SK-N-SH treated with all-trans-retinoic acid at 6 μM for 48 hours (cell line): ENCODE measurements at regions not wholly inside any gene's neighbourhood (a gene's known extent, or its start where the extent isn't known, plus 50 kb on each side); places are given as distances from the start of the nearest gene placed in this dataset.

Source experiments
- ATAC-seq: fragments of 200-7000 bp; cut with Tn5 transposase; 3 replicates; pipeline ENCODE4 v1.9.1; 2020; ENCODE audit warnings: mild to moderate bottlenecking, moderate library complexity
- ARNTL ChIP-seq: fragments of 450-650 bp; formaldehyde crosslinking; IDR thresholded peaks from 2 replicates; pipeline ENCODE4 v1.5.0; 2020; ENCODE audit warnings: low read depth, mild to moderate bottlenecking, moderate library complexity, borderline replicate concordance
- CREB5 ChIP-seq: fragments of 250-450 bp; sonication (Bioruptor Pico); IDR thresholded peaks from 2 replicates; pipeline ENCODE4 v1.5.1; 2020; ENCODE audit warnings: low read depth, mild to moderate bottlenecking, moderate library complexity
- CSDC2 ChIP-seq: fragments of 250-450 bp; sonication (Bioruptor Pico); IDR thresholded peaks from 2 replicates; pipeline ENCODE4 v1.5.0; 2020; ENCODE audit warnings: mild to moderate bottlenecking, moderate library complexity
- CSRNP3 ChIP-seq: fragments of 250-450 bp; sonication (Bioruptor Pico); IDR thresholded peaks from 2 replicates; pipeline ENCODE4 v1.5.1; 2021; ENCODE audit warnings: mild to moderate bottlenecking, moderate library complexity
- ESRRG ChIP-seq: fragments of 250-450 bp; sonication (Bioruptor Pico); IDR thresholded peaks from 2 replicates; pipeline ENCODE4 v1.6.1; 2021; ENCODE audit warnings: mild to moderate bottlenecking
- GLIS3 ChIP-seq: fragments of 250-450 bp; sonication (Bioruptor Pico); IDR thresholded peaks from 2 replicates; pipeline ENCODE4 v1.5.0; 2020; ENCODE audit warnings: mild to moderate bottlenecking, moderate library complexity
- ISL1 ChIP-seq: fragments of 250-450 bp; sonication (Bioruptor Pico); IDR thresholded peaks from 2 replicates; pipeline ENCODE4 v2.1.2; 2022; ENCODE audit warnings: mild to moderate bottlenecking, moderate library complexity
- OSR1 ChIP-seq: fragments of 250-450 bp; sonication (Bioruptor Pico); IDR thresholded peaks from 2 replicates; pipeline ENCODE4 v1.8.0; 2022; ENCODE audit warnings: moderate library complexity, mild to moderate bottlenecking, inconsistent platforms
- PATZ1 ChIP-seq: fragments of 250-450 bp; sonication (Bioruptor Pico); IDR thresholded peaks from 2 replicates; pipeline ENCODE4 v1.8.0; 2020; ENCODE audit warnings: mild to moderate bottlenecking, moderate library complexity, borderline replicate concordance
- POU6F1 ChIP-seq: fragments of 250-450 bp; sonication (Bioruptor Pico); IDR thresholded peaks from 2 replicates; pipeline ENCODE4 v1.8.0; 2021; ENCODE audit warnings: low read depth, mild to moderate bottlenecking, moderate library complexity, borderline replicate concordance
- PPARA ChIP-seq: fragments of 250-450 bp; sonication (Bioruptor Pico); IDR thresholded peaks from 2 replicates; pipeline ENCODE4 v1.5.0; 2020; ENCODE audit warnings: mild to moderate bottlenecking, borderline replicate concordance
- RARB ChIP-seq: fragments of 250-450 bp; sonication (Bioruptor Pico); IDR thresholded peaks from 2 replicates; pipeline ENCODE4 v1.8.0; 2021; ENCODE audit warnings: mild to moderate bottlenecking, moderate library complexity
- TOX ChIP-seq: fragments of 250-450 bp; sonication (Bioruptor Pico); IDR thresholded peaks from 2 replicates; pipeline ENCODE4 v1.8.0; 2021; ENCODE audit warnings: mild to moderate bottlenecking, moderate library complexity, borderline replicate concordance
- ZFP3 ChIP-seq: fragments of 250-450 bp; sonication (Bioruptor Pico); IDR thresholded peaks from 2 replicates; pipeline ENCODE4 v1.5.0; 2020; ENCODE audit warnings: mild to moderate bottlenecking, moderate library complexity
- ZFP30 ChIP-seq: fragments of 450-650 bp; formaldehyde crosslinking; IDR thresholded peaks from 2 replicates; pipeline ENCODE4 v1.5.0; 2022; ENCODE audit warnings: mild to moderate bottlenecking, moderate library complexity
- ZNF565 ChIP-seq: fragments of 450-650 bp; formaldehyde crosslinking; conservative IDR thresholded peaks from 2 replicates; pipeline ENCODE4 v1.5.0; 2020; ENCODE audit warnings: low read depth, mild to moderate bottlenecking, moderate library complexity
- ZNF70 ChIP-seq: fragments of 450-650 bp; formaldehyde crosslinking; IDR thresholded peaks from 2 replicates; pipeline ENCODE4 v1.5.0; 2020; ENCODE audit warnings: mild to moderate bottlenecking, moderate library complexity
- ZNF8 ChIP-seq: fragments of 450-650 bp; formaldehyde crosslinking; IDR thresholded peaks from 2 replicates; pipeline ENCODE4 v1.5.0; 2020; ENCODE audit warnings: mild to moderate bottlenecking, moderate library complexity
- TF ChIP-seq, protein P1 (sequence below): fragments of 250-450 bp; sonication (Bioruptor Pico); IDR thresholded peaks from 2 replicates; pipeline ENCODE4 v1.5.0; 2020; ENCODE audit warnings: mild to moderate bottlenecking, moderate library complexity

DNA sequence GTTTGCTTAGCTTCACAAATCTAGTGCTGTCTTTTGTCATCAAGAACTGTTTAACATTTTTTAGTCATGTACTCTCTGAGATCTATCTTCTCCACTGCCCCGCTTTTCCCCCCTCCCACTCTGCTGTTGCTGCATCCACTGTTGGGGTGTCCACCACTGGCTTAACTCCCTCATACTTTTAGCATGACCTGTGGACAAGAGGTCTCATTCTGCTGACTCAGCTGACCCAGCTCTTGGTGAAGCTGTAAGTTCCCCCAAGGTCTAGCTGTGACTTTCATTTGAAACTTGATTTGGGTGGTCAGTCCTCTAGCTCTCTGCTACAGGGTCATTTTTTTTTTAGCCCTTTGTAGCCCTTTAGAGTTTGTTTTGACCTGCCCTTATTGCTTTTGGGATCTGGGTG is 427.2 kb downstream of the PLCL1 start:
- ATAC-seq, result no peak
- TF ChIP-seq ESRRG (no peak), CSDC2 (no peak), POU6F1 (CRISPR knock-in tag) (no peak), TOX (CRISPR knock-in tag) (no peak)
- TF ChIP-seq, all 23 proteins: peak for 0

DNA sequence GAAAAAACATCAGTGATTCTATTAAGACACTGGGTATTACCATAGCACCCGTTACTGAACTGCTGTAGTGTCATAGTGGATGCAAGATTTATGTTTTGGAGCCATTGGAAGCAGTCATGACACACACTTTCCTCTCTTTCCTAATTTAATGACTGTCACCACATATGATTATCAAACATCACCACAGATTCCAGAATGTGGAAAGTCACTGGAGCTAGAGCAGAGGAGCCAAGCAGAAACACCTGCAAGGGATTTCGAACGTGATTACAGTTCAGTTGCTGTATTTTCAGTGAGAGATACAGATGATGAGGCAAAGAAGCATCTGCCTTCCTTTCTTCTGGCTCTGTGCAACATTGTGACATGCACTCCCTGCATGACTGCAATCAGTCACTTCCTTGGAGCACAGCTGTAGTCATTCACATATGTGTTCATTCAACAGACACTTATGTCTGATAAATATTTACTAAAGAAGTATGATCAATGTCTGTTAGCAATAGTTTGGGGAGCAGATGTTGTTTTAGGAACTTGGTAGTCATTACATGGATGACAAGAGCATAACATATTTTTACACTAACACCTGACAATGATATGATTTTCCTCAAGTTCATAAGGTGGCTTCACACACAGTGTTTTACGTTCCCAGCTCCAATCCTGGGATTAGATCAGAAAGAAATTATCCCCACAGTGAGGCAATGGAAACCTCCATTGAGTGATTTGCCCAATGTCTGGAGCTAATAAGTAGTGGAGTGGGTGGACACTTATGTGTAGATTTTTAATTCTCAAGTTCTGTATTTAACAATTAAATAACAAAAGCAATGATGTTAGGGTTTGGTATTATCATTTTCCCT is 416.6 kb downstream of the PLCL1 start:
- no peak for ATAC-seq
- TF ChIP-seq CSRNP3 (CRISPR knock-in tag) (no peak), POU6F1 (CRISPR knock-in tag) (no peak), ARNTL (CRISPR knock-in tag) (no peak), ZFP3 (CRISPR knock-in tag) (no peak), ESRRG (no peak), ZNF8 (no peak), ZNF565 (CRISPR knock-in tag) (no peak), PATZ1 (no peak), GLIS3 (no peak), RARB (no peak), OSR1 (CRISPR knock-in tag) (no peak), CSDC2 (no peak), ISL1 (CRISPR knock-in tag) (no peak), CREB5 (CRISPR knock-in tag) (no peak), PPARA (no peak), ZFP30 (CRISPR knock-in tag) (no peak), ZNF70 (CRISPR knock-in tag) (no peak)
- TF ChIP-seq, protein P1, sequence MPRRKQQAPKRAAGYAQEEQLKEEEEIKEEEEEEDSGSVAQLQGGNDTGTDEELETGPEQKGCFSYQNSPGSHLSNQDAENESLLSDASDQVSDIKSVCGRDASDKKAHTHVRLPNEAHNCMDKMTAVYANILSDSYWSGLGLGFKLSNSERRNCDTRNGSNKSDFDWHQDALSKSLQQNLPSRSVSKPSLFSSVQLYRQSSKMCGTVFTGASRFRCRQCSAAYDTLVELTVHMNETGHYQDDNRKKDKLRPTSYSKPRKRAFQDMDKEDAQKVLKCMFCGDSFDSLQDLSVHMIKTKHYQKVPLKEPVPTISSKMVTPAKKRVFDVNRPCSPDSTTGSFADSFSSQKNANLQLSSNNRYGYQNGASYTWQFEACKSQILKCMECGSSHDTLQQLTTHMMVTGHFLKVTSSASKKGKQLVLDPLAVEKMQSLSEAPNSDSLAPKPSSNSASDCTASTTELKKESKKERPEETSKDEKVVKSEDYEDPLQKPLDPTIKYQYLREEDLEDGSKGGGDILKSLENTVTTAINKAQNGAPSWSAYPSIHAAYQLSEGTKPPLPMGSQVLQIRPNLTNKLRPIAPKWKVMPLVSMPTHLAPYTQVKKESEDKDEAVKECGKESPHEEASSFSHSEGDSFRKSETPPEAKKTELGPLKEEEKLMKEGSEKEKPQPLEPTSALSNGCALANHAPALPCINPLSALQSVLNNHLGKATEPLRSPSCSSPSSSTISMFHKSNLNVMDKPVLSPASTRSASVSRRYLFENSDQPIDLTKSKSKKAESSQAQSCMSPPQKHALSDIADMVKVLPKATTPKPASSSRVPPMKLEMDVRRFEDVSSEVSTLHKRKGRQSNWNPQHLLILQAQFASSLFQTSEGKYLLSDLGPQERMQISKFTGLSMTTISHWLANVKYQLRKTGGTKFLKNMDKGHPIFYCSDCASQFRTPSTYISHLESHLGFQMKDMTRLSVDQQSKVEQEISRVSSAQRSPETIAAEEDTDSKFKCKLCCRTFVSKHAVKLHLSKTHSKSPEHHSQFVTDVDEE (CRISPR knock-in tag), result no peak

GRCh38 chr2:198219292-198219691 is 414.9 kb downstream of the PLCL1 start:
- no peak for TF ChIP-seq GLIS3
- no peak for ATAC-seq
